ENCODE measurements at regions not wholly inside any gene's neighbourhood (a gene's known extent, or its start where the extent isn't known, plus 50 kb on each side); places are given as distances from the start of the nearest gene placed in this dataset.

DNA sequence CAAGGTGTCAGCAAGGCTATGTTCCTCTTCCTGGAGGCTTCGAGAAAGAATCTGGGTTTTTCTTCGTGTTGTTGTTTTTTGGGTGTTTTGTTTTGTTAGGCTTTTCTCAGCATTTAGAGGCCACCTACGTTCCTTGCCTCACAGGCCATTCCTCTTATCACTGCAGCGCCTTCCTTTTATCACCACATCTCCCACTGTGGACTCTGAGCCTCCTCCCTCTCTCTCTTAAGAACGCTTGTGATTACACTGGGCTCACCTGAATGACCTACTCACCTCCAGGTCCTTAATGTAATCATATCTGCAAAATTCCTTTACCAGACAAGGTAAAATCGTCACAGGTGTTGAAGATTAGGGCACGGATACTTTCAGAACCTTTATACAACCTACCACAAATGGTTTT lies 340.8 kb downstream of the DTWD2 start:
- H3K4me3 ChIP-seq (ENCODE audit: low read depth, low read length) = no peak overlapping the region
- DNase-seq (ENCODE audit: low read depth) = no peak
- TF ChIP-seq, protein P1, sequence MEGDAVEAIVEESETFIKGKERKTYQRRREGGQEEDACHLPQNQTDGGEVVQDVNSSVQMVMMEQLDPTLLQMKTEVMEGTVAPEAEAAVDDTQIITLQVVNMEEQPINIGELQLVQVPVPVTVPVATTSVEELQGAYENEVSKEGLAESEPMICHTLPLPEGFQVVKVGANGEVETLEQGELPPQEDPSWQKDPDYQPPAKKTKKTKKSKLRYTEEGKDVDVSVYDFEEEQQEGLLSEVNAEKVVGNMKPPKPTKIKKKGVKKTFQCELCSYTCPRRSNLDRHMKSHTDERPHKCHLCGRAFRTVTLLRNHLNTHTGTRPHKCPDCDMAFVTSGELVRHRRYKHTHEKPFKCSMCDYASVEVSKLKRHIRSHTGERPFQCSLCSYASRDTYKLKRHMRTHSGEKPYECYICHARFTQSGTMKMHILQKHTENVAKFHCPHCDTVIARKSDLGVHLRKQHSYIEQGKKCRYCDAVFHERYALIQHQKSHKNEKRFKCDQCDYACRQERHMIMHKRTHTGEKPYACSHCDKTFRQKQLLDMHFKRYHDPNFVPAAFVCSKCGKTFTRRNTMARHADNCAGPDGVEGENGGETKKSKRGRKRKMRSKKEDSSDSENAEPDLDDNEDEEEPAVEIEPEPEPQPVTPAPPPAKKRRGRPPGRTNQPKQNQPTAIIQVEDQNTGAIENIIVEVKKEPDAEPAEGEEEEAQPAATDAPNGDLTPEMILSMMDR (conservative IDR thresholded peaks at IDR 0.05; ENCODE audit: low read depth, low read length) = no peak

DNA sequence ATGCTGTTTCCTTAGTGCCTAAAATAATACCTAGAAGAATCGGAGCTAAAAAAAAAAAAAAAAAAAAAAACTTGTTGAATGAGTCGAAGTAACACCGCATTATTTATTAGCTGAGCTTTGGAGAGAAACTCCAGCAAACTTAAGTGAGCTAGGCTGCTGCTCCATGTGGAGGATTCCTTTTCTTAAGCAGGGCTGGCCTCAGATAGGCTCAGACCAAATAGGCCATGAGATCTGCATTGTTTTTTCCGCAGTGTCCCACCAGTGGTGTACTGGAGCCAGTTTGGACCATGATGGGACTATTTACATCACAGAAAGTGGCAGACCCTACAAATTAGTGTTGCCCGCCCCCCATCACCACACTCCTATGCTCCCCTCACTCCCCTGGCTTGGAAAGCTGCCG lies 341.4 kb downstream of the DTWD2 start:
- no peak overlapping the region for H3K4me3 ChIP-seq (ENCODE audit: low read depth, low read length)
- TF ChIP-seq, protein P1 (conservative IDR thresholded peaks at IDR 0.05; ENCODE audit: low read depth, low read length) = no peak
- no peak for DNase-seq (ENCODE audit: low read depth)

DNA sequence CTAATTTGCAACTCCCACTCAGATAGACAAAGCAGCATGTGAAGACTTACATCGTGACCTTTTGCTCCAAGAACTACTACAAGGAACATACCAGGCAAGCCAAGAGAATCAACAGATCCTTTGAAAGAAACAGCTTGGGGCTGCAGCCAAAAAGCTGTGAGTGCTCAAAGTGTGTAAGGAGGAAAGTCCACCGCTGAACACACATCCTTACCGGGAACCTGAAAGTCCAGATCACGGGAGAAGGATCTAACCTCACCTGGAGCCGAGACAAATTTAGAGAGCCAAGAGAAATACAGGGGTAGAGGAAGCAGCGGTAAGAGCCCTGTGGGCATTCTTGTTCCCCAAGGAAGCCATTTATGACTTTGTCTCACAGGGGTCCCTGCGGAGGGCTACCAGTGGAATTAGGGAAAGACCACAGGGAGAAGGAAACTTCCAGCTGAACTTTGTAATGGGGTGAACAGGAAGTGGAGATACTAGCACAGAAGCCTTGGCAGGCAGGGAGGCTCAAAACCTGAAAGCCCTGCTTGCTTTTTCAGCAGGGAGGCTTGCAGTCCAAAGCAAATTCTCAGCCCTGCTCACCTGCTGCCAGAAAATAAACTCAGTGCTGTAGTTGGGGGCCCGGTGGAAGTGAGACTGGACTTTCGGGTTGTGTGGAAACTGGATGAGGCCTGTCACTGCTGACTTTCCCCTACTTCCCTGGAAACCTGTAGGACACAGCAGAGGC lies 350.2 kb downstream of the DTWD2 start:
- TF ChIP-seq, protein P1 (conservative IDR thresholded peaks at IDR 0.05; ENCODE audit: low read depth, low read length) = no peak
- DNase-seq (ENCODE audit: low read depth) = no peak
- no peak overlapping the region for H3K4me3 ChIP-seq (ENCODE audit: low read depth, low read length)

DNA sequence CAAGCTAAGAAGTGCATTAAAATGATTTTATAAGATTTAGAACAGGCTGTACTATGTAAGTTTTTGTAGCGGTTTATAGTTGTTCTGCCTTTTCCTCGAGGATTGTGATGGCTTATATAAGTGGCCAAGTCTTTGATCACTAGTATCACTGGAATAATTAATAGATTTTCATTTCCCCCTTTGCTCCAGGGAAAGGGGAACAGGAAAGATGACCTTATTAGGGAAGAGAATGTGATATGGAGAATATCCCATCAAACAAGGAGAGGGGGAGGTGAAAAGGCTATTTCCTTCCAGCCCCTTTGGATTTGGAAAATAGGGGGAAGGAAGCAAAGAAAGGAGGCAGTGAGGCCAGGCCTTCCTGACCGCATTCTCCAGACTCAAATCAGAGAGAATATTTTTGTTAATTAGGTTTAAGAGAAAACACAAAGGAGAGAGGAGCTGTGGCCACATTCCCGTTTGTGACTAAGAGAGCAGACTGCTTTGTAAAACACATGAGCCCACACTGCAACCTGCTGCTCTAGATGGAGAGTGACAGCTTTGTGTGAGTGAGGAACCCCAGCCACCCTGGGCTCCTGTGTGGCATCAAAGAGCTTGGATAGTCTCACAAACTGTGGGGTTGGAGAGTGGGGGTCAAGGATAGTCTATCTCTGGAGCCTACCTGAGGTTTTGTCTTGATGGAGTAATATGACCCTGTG lies 359.5 kb downstream of the DTWD2 start:
- no peak overlapping the region for H3K4me3 ChIP-seq (ENCODE audit: low read depth, low read length)
- TF ChIP-seq, protein P1 (conservative IDR thresholded peaks at IDR 0.05; ENCODE audit: low read depth, low read length) = no peak
- DNase-seq (ENCODE audit: low read depth) = no peak

DNA sequence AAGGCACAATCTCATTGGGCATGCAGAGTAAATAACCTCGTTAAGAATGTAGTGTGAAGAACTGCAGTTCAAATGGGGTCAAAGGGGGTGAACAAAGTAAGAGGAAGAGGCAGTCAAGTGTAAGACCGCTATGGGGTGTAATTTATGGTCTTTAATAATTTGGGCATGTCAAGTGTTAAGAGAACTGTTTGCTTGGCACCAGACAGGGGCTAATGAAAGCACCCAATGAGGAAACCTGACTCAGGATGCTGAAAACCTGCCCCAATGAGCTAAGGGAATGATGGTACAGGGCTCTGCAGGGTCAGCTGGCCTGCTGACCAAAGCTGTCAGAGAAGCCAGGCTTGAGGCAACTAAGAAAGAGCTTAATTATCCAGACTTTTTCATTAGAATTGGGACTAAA lies 368.1 kb downstream of the DTWD2 start:
- DNase-seq (ENCODE audit: low read depth) = no peak
- TF ChIP-seq, protein P1 (conservative IDR thresholded peaks at IDR 0.05; ENCODE audit: low read depth, low read length) = no peak
- no peak overlapping the region for H3K4me3 ChIP-seq (ENCODE audit: low read depth, low read length)

DNA sequence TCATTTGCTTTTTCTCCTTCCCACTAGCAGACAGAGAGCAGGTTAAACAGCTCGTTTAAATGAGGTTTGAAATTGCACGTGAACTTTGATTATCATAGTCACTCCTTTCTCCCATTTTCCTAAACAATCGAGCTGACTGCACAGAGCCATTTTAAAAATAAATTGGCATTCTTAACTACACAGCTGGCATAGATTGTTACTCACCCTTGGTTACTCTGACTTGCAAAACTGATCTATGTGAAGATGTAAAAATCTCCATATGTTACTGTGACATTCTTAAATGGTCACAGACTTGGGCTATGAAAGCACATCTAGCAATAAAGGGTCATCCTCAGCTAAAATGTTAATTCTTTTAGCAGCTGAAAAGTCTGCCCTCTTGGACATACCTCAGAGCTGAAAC lies 368.5 kb downstream of the DTWD2 start:
- DNase-seq (ENCODE audit: low read depth) = no peak
- no peak overlapping the region for H3K4me3 ChIP-seq (ENCODE audit: low read depth, low read length)
- TF ChIP-seq, protein P1 (conservative IDR thresholded peaks at IDR 0.05; ENCODE audit: low read depth, low read length) = no peak

DNA sequence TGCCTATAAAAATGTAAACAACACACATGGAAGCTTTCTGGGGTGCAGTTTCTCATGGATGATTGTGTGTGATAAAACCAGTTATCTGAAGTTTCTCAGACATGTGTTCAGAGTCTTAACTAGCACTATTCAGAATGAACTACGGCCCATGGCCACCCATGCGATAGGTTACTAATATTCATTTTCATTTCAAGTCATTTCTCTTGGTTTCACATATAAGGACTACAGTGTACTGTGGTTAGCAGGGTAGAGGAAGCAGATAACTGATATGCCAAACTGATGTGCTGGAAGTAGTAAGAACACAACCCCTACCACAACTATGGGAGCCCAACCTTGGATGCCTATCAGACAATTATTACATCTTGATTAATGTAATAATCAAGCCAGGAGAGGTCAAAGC lies 372.1 kb downstream of the DTWD2 start:
- no peak overlapping the region for H3K4me3 ChIP-seq (ENCODE audit: low read depth, low read length)
- no peak for DNase-seq (ENCODE audit: low read depth)
- TF ChIP-seq, protein P1 (conservative IDR thresholded peaks at IDR 0.05; ENCODE audit: low read depth, low read length) = no peak
